Prostate gland (tissue), 2 donors: ENCODE measurements at regions not wholly inside any gene's neighbourhood (a gene's known extent, or its start where the extent isn't known, plus 50 kb on each side); places are given as distances from the start of the nearest gene placed in this dataset.

Experiments
- CTCF ChIP-seq, 4 experiments: fragments of 200-600 bp in 2 of 4; fragments of 450-650 bp in 2 of 4; sonication (generic) in 2 of 4; IDR thresholded peaks; 1 replicate in 3 of 4; 2 replicates in 1 of 4; pipeline ENCODE4 v1.5.1; 2016 to 2019; ENCODE audit warnings: antibody characterized with exemption in 4 of 4, mild to moderate bottlenecking in 2 of 4, moderate library complexity in 2 of 4
- POLR2A ChIP-seq: fragments of 450-650 bp; IDR thresholded peaks from one replicate; pipeline ENCODE4 v1.6.1; 2016; ENCODE audit warnings: antibody characterized with exemption, mild to moderate bottlenecking
- POLR2AphosphoS5 ChIP-seq: sonication (generic); formaldehyde crosslinking; IDR thresholded peaks from one replicate; pipeline ENCODE4 v1.6.1; 2017; ENCODE audit warnings: antibody characterized with exemption

DNA sequence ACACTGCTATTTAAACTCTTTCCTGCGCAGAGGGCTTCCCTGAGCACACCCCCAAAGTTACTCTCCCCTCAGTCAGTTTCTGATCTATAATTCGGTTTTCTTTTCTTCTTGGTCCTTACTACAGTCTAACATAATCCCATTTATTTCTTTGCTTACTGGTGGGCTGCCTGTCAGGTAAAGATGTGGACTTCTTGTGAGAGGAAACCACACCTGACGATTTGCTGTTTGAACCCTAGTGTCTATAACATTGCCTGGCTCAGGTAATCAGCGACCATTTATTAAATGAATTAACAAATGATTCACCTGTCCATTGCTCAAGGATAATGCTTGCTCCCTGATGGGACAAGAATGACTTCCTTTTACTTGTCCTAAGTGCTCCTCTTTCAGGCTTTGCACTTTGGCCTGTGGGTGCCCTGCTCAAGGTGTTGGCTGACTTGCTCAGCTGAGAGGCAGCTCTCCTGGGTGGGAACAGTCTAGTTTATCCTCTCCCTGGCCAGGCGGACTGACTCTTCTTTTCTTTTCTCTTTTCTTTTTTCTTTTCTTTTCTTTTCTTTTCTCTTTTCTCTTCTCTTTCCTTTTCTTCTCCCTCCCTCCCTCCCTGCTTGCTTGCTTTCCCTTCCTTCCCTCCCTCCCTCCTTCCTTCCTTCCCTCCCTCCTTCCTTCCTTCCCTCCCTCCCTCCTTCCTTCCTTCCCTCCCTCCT, 233.1 kb downstream of the BCAS1 start:
- TF ChIP-seq CTCF (IDR thresholded peaks at IDR 0.05), result no peak
- TF ChIP-seq POLR2AphosphoS5, result no peak
- TF ChIP-seq POLR2A, result no peak
